Caco-2 (cell line): ENCODE measurements at regions not wholly inside any gene's neighbourhood (a gene's known extent, or its start where the extent isn't known, plus 50 kb on each side); places are given as distances from the start of the nearest gene placed in this dataset.

Experiments used
- BruUV-seq: library from RNA; stranded (reverse); fragments of 400-500 nt; replicated peaks from 2 replicates; lab custom pipeline; 2021; lab: Mats Ljungman, UMichigan
- CTCF ChIA-PET: fragments of 300-600 bp; sonication (Branson Sonifier 250); formaldehyde crosslinking; loops from one replicate; lab custom pipeline; 2022; ENCODE audit warnings: antibody characterized with exemption; lab: Charles Lee
- POLR2A ChIA-PET: fragments of 300-600 bp; sonication (Branson Sonifier 250); formaldehyde crosslinking; loops from one replicate; lab custom pipeline; 2022; ENCODE audit warnings: antibody characterized with exemption; lab: Charles Lee
- DNase-seq, 2 experiments: peaks; one replicate each; pipeline versions ENCODE4 v3.0.0 to v3.0.0-alpha.2; 2020 to 2022
- H3K27me3 ChIP-seq: replicated peaks from 2 replicates; pipeline ENCODE4 v1.6.0; 2011; ENCODE audit warnings: low read length; ENCODE audit not compliant: control insufficient read depth, insufficient read depth
- H3K36me3 ChIP-seq: 2 replicates; pipeline ENCODE4 v1.5.1; 2011; ENCODE audit warnings: low read length; ENCODE audit not compliant: control insufficient read depth, insufficient read depth
- H3K4me1 ChIP-seq: fragments of 250-450 bp; sonication (Bioruptor Pico); 2 replicates; pipeline ENCODE4 v1.5.1; 2020; ENCODE audit warnings: mild to moderate bottlenecking
- H3K4me3 ChIP-seq: 2 replicates; pipeline ENCODE4 v1.5.1; 2011; ENCODE audit warnings: low read depth, mild to moderate bottlenecking, control low read depth, low read length
- H3K9me3 ChIP-seq: fragments of 250-450 bp; sonication (Bioruptor Pico); 2 replicates; pipeline ENCODE4 v1.5.1; 2020; ENCODE audit warnings: mild to moderate bottlenecking, moderate library complexity
- H3K27ac Mint-ChIP-seq: one replicate; pipeline ENCODE4 v1.8.0; 2022; ENCODE audit warnings: mixed read lengths; ENCODE audit not compliant: unreplicated experiment
- H3K27me3 Mint-ChIP-seq: one replicate; pipeline ENCODE4 v1.8.0; 2022; ENCODE audit warnings: mixed read lengths; ENCODE audit not compliant: insufficient read depth, unreplicated experiment
- H3K36me3 Mint-ChIP-seq: one replicate; pipeline ENCODE4 v1.8.0; 2022; ENCODE audit warnings: mild to moderate bottlenecking, mixed read lengths; ENCODE audit not compliant: insufficient read depth, unreplicated experiment
- H3K4me1 Mint-ChIP-seq: one replicate; pipeline ENCODE4 v1.8.0; 2022; ENCODE audit warnings: low read depth, mixed read lengths; ENCODE audit not compliant: unreplicated experiment
- H3K4me3 Mint-ChIP-seq: one replicate; pipeline ENCODE4 v1.8.0; 2022; ENCODE audit warnings: mild to moderate bottlenecking, moderate library complexity, mixed read lengths; ENCODE audit not compliant: unreplicated experiment
- H3K9me3 Mint-ChIP-seq: one replicate; pipeline ENCODE4 v1.8.0; 2022; ENCODE audit warnings: mixed read lengths; ENCODE audit not compliant: unreplicated experiment
- intact Hi-C: fragments of 100-400 bp; cut with micrococcal nuclease; formaldehyde crosslinking; loops from one replicate; pipeline ENCODE4 v1.10.0; 2022; ENCODE audit not compliant: unreplicated experiment
- TF ChIP-seq, protein P1 (sequence below), 2 experiments: fragments of 200-600 bp in 1 of 2; IDR thresholded peaks; 1 replicate in 1 of 2; 2 replicates in 1 of 2; pipeline versions ENCODE4 v1.5.1 to v1.8.0; 2011 to 2022; ENCODE audit warnings: antibody characterized with exemption in 1 of 2, control low read depth in 1 of 2, inconsistent platforms in 1 of 2, low read depth in 1 of 2, low read length in 1 of 2, mild to moderate bottlenecking in 1 of 2, moderate library complexity in 1 of 2; ENCODE audit not compliant: insufficient read depth in 1 of 2, severe bottlenecking in 1 of 2, unreplicated experiment in 1 of 2

DNA sequence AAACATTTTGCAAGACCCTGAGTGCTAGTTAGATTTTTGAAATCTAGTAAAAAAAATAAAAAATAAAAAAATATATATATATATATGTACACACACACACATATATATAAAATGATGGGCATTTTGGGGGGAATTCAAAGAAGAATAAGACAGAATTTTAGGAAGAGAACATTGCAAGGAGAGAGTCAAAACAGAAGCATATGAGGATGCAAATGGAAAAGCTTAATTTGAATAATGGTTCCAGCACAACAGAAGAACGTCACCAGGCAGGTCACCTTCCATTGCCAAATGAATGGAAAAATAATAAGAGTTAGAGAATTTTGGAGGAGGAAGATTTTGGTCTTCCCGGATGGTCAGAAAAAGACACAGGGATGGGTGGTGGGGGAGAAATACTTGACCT is 1097.2 kb downstream of the BCL11A start:
- Histone ChIP-seq H3K27me3 (no peaks in the 10 kb centered on the region), H3K9me3 (no peaks in the 10 kb centered on the region), H3K4me1 (no peaks in the 10 kb centered on the region), H3K36me3 (no peaks in the 10 kb centered on the region), H3K4me3 (no peak overlapping the region)
- Mint-ChIP-seq H3K27ac (no peak overlapping the region), H3K4me3 (no peak overlapping the region), H3K4me1 (no peaks in the 10 kb centered on the region), H3K9me3 (no peaks in the 10 kb centered on the region), H3K27me3 (peaks cover 3% of the 10 kb centered on the region), H3K36me3 (no peaks in the 10 kb centered on the region)
- TF ChIP-seq, protein P1, sequence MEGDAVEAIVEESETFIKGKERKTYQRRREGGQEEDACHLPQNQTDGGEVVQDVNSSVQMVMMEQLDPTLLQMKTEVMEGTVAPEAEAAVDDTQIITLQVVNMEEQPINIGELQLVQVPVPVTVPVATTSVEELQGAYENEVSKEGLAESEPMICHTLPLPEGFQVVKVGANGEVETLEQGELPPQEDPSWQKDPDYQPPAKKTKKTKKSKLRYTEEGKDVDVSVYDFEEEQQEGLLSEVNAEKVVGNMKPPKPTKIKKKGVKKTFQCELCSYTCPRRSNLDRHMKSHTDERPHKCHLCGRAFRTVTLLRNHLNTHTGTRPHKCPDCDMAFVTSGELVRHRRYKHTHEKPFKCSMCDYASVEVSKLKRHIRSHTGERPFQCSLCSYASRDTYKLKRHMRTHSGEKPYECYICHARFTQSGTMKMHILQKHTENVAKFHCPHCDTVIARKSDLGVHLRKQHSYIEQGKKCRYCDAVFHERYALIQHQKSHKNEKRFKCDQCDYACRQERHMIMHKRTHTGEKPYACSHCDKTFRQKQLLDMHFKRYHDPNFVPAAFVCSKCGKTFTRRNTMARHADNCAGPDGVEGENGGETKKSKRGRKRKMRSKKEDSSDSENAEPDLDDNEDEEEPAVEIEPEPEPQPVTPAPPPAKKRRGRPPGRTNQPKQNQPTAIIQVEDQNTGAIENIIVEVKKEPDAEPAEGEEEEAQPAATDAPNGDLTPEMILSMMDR (IDR thresholded peaks at IDR 0.05; ENCODE audit: insufficient read depth in 1 of 2, low read depth in 1 of 2, low read length in 1 of 2, severe bottlenecking in 1 of 2, unreplicated experiment in 1 of 2) = no peak
- CTCF ChIA-PET = no interaction called here
- no peak for DNase-seq
- BruUV-seq = no TSS peak
- POLR2A ChIA-PET = interaction anchor here (0.6 kb wide), 1 partner anchor 79 kb away, joined by 4 read pairs; no protein-coding TSS in a partner anchor
- intact Hi-C loops = no loop called here

DNA sequence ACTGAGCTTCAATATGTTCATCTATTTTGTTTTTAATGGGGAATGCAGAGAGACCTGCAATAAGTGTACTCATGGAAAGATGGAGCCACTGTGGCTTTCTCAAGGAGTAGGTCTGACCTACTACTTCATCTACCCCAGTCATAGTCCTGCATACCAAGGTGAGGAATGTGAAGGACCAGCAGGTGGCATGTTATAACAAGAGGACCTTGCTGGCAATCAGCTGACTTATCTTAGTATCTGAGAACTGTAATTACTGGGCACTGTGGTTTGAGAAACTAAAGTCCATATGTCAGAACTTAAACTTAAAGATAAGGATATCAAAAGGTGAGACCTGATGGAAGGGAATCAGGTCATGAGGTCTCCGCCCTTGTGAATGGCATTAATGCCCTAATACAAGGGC is 1104.2 kb downstream of the BCL11A start:
- Histone ChIP-seq H3K27me3 (no peaks in the 10 kb centered on the region), H3K4me3 (no peak overlapping the region), H3K9me3 (no peaks in the 10 kb centered on the region), H3K36me3 (no peaks in the 10 kb centered on the region), H3K4me1 (no peaks in the 10 kb centered on the region)
- ChIA-PET POLR2A (no interaction called here), CTCF (no interaction called here)
- intact Hi-C loops = no loop called here
- no peak overlapping the region for H3K4me3 Mint-ChIP-seq
- H3K36me3 Mint-ChIP-seq = no peaks in the 10 kb centered on the region
- peaks cover 3% of the 10 kb centered on the region for H3K27me3 Mint-ChIP-seq
- H3K4me1 Mint-ChIP-seq = no peaks in the 10 kb centered on the region
- no peak for DNase-seq
- BruUV-seq = no TSS peak
- H3K27ac Mint-ChIP-seq = no peak overlapping the region
- TF ChIP-seq, protein P1 (IDR thresholded peaks at IDR 0.05; ENCODE audit: insufficient read depth in 1 of 2, low read depth in 1 of 2, low read length in 1 of 2, severe bottlenecking in 1 of 2, unreplicated experiment in 1 of 2) = no peak
- H3K9me3 Mint-ChIP-seq = no peaks in the 10 kb centered on the region

DNA sequence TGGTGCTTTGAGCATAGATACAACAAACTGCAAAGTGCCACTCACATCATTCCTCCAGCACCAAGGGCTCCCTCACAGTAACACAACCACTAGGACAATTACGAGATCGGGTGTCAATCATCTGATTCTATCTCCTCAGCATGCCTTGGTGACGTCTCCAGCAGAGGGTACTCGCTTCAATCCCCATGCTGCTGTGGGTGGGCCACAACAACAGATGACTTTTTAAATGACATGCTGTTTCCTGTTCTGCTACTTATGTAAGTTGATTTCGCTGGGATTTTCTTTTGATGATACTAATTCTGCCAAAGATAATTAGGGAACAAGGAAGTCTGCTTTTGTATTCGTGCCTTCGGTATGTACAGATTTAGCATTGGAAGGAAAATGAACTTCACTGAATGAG is 1113.0 kb downstream of the BCL11A start:
- no peaks in the 10 kb centered on the region for H3K36me3 ChIP-seq
- H3K4me3 Mint-ChIP-seq = no peak overlapping the region
- CTCF ChIA-PET = no interaction called here
- no peak for DNase-seq
- H3K4me1 Mint-ChIP-seq = no peaks in the 10 kb centered on the region
- no peaks in the 10 kb centered on the region for H3K9me3 Mint-ChIP-seq
- no peaks in the 10 kb centered on the region for H3K27me3 Mint-ChIP-seq
- no TSS peak for BruUV-seq
- H3K27ac Mint-ChIP-seq = no peak overlapping the region
- H3K9me3 ChIP-seq = no peaks in the 10 kb centered on the region
- H3K4me1 ChIP-seq = no peaks in the 10 kb centered on the region
- H3K36me3 Mint-ChIP-seq = no peaks in the 10 kb centered on the region
- POLR2A ChIA-PET = no interaction called here
- intact Hi-C loops = no loop called here
- no peaks in the 10 kb centered on the region; the same call in 1 of the 2 replicates for H3K27me3 ChIP-seq
- no peak overlapping the region for H3K4me3 ChIP-seq
- TF ChIP-seq, protein P1 (IDR thresholded peaks at IDR 0.05; ENCODE audit: insufficient read depth in 1 of 2, low read depth in 1 of 2, low read length in 1 of 2, severe bottlenecking in 1 of 2, unreplicated experiment in 1 of 2) = no peak
